Epithelial cell of proximal tubule (primary cell): ENCODE measurements at regions not wholly inside any gene's neighbourhood (a gene's known extent, or its start where the extent isn't known, plus 50 kb on each side); places are given as distances from the start of the nearest gene placed in this dataset.

Experiments used
- DNase-seq: peaks from one replicate; pipeline ENCODE4 v3.0.0-alpha.2; 2011; ENCODE audit warnings: low read depth
- H3K4me3 ChIP-seq: 2 replicates; pipeline ENCODE4 v1.5.1; 2011; ENCODE audit warnings: low read depth, mild to moderate bottlenecking, low read length
- CTCF ChIP-seq: conservative IDR thresholded peaks from 2 replicates; pipeline ENCODE4 v1.5.1; 2012; ENCODE audit warnings: low read depth, mild to moderate bottlenecking, low read length

- no peak overlapping the region for H3K4me3 ChIP-seq
- TF ChIP-seq CTCF: no peak
- DNase-seq: no peak
These were observed 86.4 kb upstream of the C1orf21 start for GRCh38 chr1:184300446-184300845.

DNA sequence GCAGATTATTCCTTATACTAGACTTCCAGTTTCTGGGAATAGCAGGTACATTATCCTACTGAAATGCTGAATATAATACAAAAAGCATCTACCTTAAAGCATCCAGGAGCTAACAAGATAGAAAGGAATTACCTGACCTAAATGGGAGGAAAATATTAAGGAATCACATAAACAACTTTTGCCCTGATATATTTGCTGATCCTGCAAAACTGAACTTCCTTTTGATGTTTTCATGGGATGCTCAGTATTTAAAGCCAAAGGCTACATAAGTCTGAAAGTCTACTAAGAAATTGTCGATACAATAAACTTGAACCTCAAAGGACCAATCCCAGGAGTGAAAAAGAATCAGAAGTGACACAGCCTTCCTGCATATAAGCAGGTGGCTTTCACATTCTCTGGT is 85.6 kb upstream of the C1orf21 start:
- H3K4me3 ChIP-seq: no peak overlapping the region
- DNase-seq: no peak
- TF ChIP-seq CTCF: no peak

DNA sequence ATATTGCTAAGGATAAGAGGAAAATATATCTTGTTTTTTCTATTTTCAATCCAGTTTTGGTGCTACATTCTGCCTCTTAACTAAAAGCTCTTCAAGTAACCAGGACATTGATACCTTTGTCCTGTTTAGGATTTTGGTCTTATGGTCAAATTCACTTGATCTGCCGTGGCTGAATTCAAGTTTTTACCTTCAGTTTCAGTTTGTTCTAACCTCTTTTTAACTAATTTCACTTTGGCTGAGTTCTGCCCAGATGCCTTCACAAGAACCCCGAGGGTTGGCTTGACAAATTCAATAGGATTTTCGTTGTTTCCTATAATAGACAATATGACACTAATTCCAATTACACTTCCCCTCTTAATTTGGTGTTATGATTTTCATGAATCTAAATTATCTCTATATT is 84.5 kb upstream of the C1orf21 start:
- no peak for TF ChIP-seq CTCF
- no peak for DNase-seq
- H3K4me3 ChIP-seq: no peak overlapping the region

DNA sequence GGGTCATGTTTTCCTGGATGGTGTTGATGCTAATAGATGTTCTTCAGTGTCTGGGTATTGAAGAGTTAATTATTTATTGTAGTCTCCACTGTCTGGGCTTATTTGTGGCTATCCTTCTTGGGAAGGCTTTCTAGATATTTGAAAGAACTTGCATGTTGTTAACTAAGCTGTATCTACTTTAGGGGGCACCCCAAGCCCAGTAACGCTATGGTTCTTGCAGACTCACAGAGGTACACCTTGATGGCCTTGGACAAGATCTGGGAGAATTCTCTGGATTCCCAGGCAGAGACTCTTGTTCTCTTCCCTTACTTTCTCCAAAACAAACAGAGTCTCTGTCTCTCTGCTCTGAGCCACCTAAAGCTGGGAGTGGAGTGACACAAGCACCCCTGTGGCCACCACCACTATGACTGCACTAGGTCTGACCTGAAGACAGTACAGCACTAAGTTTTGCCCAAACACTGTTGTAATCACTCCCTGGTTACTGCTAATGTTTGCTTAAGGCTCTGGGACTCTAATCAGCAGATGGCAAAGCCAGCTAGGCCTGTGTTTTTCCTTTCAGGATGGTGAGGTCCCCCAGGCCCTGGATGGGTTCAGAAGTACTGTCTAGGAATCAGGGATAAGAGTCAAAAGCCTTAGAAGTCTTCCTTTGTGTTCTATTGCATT is 76.5 kb upstream of the C1orf21 start:
- no peak for DNase-seq
- TF ChIP-seq CTCF: no peak

GRCh38 chr1:184311580-184311979 is 75.2 kb upstream of the C1orf21 start:
- TF ChIP-seq CTCF: no peak
- no peak for DNase-seq
- no peak overlapping the region for H3K4me3 ChIP-seq

More for the DNA sequence above, 76.5 kb upstream of the C1orf21 start:
- H3K4me3 ChIP-seq: no peak overlapping the region

DNA sequence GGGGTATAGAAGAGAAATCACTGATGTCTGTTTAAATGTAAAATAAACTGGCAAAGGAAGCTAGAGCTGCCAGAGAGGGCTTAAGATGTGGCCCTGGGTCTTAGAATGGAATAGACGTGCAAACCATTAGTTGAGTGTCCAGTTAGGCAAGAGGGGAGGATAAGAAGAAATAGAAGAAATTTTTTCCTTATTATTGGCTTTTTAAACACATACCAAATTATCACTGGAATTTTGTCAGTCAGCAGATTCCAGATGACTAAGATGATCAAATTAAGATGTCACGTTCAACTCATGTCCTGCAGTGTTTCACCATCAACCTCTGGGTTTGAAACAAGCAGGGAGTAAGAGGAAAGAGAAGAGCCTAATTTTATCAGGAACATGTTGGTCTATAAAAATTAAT is 71.6 kb upstream of the C1orf21 start:
- no peak for TF ChIP-seq CTCF
- no peak for DNase-seq
- no peak overlapping the region for H3K4me3 ChIP-seq

- no peak for TF ChIP-seq CTCF
- H3K4me3 ChIP-seq: no peak overlapping the region
- DNase-seq: no peak
These were observed 67.0 kb upstream of the C1orf21 start for GRCh38 chr1:184319879-184320278.
